GM12864 (cell line): ENCODE measurements at regions not wholly inside any gene's neighbourhood (a gene's known extent, or its start where the extent isn't known, plus 50 kb on each side); places are given as distances from the start of the nearest gene placed in this dataset.

Experiments used
- DNase-seq: peaks from one replicate; pipeline ENCODE4 v3.0.0-alpha.2; 2011; ENCODE audit warnings: low read depth
- H3K4me3 ChIP-seq: 2 replicates; pipeline ENCODE4 v1.5.1; 2011; ENCODE audit warnings: mild to moderate bottlenecking, low read depth, low read length, control low read depth
- TF ChIP-seq, protein P1 (sequence below): IDR thresholded peaks from 2 replicates; pipeline ENCODE4 v1.5.1; 2011; ENCODE audit warnings: low read depth, mild to moderate bottlenecking, moderate library complexity, low read length, control low read depth, inconsistent platforms; ENCODE audit errors: missing control alignments

DNA sequence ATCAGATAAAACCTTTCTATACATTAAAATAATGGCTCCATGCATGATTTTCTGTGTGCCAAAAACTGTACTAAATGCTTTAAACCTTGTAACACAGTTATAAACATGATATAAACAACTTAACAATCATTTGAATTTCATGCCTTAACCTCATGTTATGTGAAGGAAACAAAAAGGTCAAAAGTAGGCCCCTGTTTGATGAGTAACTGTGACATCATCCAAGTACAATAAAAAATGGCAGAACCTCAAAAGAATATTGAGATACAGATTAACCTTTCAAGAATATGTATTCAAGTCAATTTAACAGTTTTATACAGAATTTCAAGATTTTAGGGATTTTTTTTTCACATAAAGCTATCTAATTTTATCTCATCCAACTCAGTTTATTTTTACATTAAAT is 310.7 kb upstream of the DCN start:
- TF ChIP-seq, protein P1, sequence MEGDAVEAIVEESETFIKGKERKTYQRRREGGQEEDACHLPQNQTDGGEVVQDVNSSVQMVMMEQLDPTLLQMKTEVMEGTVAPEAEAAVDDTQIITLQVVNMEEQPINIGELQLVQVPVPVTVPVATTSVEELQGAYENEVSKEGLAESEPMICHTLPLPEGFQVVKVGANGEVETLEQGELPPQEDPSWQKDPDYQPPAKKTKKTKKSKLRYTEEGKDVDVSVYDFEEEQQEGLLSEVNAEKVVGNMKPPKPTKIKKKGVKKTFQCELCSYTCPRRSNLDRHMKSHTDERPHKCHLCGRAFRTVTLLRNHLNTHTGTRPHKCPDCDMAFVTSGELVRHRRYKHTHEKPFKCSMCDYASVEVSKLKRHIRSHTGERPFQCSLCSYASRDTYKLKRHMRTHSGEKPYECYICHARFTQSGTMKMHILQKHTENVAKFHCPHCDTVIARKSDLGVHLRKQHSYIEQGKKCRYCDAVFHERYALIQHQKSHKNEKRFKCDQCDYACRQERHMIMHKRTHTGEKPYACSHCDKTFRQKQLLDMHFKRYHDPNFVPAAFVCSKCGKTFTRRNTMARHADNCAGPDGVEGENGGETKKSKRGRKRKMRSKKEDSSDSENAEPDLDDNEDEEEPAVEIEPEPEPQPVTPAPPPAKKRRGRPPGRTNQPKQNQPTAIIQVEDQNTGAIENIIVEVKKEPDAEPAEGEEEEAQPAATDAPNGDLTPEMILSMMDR, result no peak
- no peak for DNase-seq
- no peak overlapping the region for H3K4me3 ChIP-seq

DNA sequence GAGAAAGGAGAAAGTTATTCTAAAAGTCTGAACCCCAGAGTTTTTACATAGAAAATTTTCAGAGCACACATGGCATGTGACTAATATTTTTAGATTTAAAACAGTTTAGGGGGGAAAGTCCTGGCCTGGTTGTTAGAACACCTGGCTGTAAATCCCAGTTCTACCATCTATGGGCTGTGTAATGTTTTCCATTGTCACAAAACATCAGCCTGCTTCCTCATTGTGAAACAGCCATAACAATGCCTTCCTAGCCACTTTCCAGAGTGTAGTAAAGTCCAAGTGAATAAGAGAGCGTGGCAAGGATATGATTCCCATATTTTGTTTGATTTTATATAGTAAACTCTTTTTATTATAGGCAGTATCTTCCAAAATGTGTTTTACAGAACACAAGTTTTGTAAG is 310.0 kb upstream of the DCN start:
- TF ChIP-seq, protein P1, result no peak
- H3K4me3 ChIP-seq, result no peak overlapping the region
- no peak for DNase-seq

DNA sequence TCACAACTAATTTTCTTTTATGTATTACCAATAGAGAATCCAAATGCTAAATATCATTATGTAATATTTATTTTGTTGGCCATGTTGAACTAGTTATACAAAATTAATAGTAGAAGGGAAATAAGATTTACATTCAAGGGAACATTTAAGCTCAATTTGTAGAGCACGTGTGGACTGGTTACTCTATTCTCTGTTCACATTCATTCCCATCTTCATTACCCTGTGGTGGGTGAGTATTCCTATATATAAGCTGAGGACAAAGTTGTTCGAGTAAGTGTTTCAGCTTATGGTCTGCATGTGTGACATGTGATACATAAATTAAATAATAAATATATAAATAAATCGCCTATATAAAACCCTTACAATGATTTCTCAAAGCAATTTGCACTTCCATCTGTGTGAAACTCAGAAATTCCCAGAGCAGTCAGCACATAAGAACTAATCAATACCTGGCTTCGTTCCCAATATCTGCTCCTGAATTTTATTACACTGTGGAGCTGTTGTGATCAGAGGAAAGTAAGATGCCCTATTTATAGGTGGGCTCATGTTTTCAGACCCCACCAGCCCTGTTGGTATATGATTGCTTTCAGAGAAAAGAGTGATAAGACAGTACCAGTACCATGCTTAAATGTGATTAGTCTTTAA is 308.2 kb upstream of the DCN start:
- DNase-seq, result no peak
- H3K4me3 ChIP-seq, result no peak overlapping the region
- TF ChIP-seq, protein P1, result no peak

DNA sequence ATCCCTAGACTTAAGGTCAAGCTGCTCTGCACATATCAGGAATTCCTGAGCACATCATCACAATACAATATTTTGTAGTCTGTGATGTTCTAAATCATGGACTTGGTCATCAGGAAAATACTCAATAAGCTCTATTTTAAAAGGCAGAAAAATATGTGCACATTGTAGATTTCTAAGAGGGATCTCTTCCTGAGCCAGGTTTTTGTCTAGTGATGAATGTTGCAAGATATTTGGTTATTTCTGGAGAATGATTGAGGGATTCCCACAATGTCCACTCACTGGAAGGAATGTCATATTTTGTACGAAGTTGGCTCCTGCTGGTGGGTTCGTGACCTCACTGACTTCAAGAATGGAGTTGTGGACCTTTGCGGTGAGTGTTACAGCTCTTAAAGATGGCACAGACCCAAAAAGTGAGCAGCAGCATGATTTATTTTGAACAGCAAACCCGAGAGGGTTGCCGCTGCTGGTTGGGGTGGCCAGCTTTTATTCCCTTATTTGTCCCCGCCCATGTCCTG is 300.9 kb upstream of the DCN start:
- TF ChIP-seq, protein P1, result no peak
- no peak overlapping the region for H3K4me3 ChIP-seq
- no peak for DNase-seq

DNA sequence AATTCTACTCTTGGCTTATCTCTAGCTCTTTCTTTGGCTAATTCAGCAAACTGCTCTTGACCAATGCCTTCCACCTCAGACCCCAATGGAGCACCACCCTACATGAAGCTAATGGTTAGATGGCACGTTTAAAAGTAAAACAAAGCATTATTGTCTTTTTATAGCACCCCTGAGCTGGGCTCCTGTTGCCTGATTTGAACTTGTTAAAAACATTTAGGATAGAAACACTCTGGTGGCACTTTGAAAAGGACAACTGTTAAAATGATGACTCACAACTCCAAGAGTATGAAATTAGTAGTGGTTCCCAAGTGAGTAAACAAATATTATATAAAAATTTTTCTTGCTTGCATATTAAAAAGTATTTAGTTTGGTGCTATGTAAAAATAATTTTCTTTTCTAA is 299.6 kb upstream of the DCN start:
- no peak for DNase-seq
- TF ChIP-seq, protein P1, result no peak
- no peak overlapping the region for H3K4me3 ChIP-seq

DNA sequence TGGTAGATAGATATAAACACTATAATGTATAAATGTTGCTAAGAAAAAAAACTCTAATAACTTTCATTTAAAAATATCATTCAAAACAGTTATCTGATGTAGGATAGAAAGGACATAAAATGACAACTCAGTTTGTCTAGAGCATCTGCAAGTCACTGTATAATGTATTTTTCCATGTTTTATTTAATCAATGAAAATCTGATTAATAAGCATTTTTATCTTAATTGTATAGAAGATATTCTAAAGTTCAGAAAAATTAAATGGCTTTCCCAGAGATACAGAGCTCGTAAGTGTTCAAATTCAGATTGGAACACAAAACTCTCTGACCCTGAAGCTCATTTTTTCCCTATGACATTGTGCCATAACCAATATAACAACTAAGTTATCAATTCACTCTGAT is 295.9 kb upstream of the DCN start:
- no peak for DNase-seq
- TF ChIP-seq, protein P1, result no peak
- no peak overlapping the region for H3K4me3 ChIP-seq

DNA sequence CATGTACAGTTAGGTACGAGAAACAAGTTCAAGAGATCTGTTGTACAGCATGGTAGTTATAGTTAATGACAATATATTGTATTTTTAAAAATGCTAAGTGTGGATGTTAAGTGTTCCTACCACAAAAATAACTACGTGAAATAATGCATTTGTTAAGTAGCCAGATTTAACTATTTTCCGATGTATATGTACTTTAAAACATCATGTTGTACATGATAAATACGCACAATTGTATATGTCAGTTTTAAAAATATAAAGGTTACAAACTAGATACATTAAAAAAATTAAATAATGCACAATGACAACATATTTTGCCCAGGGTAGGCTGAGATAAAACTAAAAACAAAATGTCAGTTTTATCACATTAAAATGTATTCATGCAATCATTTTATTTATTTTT is 285.1 kb upstream of the DCN start:
- DNase-seq, result no peak
- TF ChIP-seq, protein P1, result no peak
- H3K4me3 ChIP-seq, result no peak overlapping the region
